Esophagus muscularis mucosa (tissue), 4 donors: ENCODE measurements at regions not wholly inside any gene's neighbourhood (a gene's known extent, or its start where the extent isn't known, plus 50 kb on each side); places are given as distances from the start of the nearest gene placed in this dataset.

Source experiments
- DNase-seq: peaks from one replicate; pipeline ENCODE4 v3.0.0-alpha.2; 2017; ENCODE audit errors: extremely low spot score
- H3K27ac ChIP-seq, 4 donors: fragments of 200-600 bp; sonication (generic); replicated peaks in 1 of 4; 1 replicate in 3 of 4; 2 replicates in 1 of 4; pipeline ENCODE4 v1.5.1; 2016 to 2019; ENCODE audit warnings: mild to moderate bottlenecking in 1 of 4
- H3K27me3 ChIP-seq, 4 donors: fragments of 200-600 bp; sonication (generic); one replicate each; pipeline versions ENCODE4 v1.5.1 to v1.6.0; 2016 to 2019
- H3K36me3 ChIP-seq, 4 donors: fragments of 200-600 bp; sonication (generic); one replicate each; pipeline ENCODE4 v1.5.1; 2016 to 2019
- H3K4me1 ChIP-seq, 4 donors: fragments of 200-600 bp; sonication (generic); one replicate each; pipeline ENCODE4 v1.5.1; 2016 to 2019
- H3K4me3 ChIP-seq, 4 donors: fragments of 200-600 bp; sonication (generic); 1 replicate in 2 of 4; 2 replicates in 2 of 4; pipeline ENCODE4 v1.5.1; 2016 to 2019; ENCODE audit warnings: mild to moderate bottlenecking in 4 of 4, moderate library complexity in 1 of 4
- H3K9me3 ChIP-seq, 4 donors: fragments of 200-600 bp; sonication (generic); 1 replicate in 3 of 4; 2 replicates in 1 of 4; pipeline ENCODE4 v1.5.1; 2016 to 2019
- CTCF ChIP-seq, 3 experiments: fragments of 200-600 bp in 2 of 3; fragments of 450-650 bp in 1 of 3; sonication (generic) in 2 of 3; IDR thresholded peaks; one replicate each; pipeline ENCODE4 v1.5.1; 2017 to 2019; ENCODE audit warnings: antibody characterized with exemption in 3 of 3, mild to moderate bottlenecking in 2 of 3, moderate library complexity in 1 of 3
- EP300 ChIP-seq: sonication (generic); formaldehyde crosslinking; IDR thresholded peaks from one replicate; pipeline ENCODE4 v1.6.1; 2017; ENCODE audit warnings: antibody characterized with exemption
- POLR2A ChIP-seq: fragments of 450-650 bp; IDR thresholded peaks from one replicate; pipeline ENCODE4 v1.6.1; 2017; ENCODE audit warnings: antibody characterized with exemption, moderate library complexity, mild to moderate bottlenecking, low read depth
- POLR2AphosphoS5 ChIP-seq, 2 donors: sonication (generic); formaldehyde crosslinking; IDR thresholded peaks; one replicate each; pipeline ENCODE4 v1.6.1; 2017; ENCODE audit warnings: antibody characterized with exemption in 2 of 2
- WGBS: methylation state at CpG from one replicate; pipeline ENCODE4 v1.1.5; 2018; 5-methylcytosine and 5-hydroxymethylcytosine counted together
- intact Hi-C: fragments of 100-400 bp; cut with DNase I; formaldehyde crosslinking; loops from one replicate; pipeline ENCODE4 v1.15.1; 2023

- intact Hi-C loops: no loop called here
- no peak overlapping the region for H3K27ac ChIP-seq
- no peaks in the 10 kb centered on the region for H3K36me3 ChIP-seq
- TF ChIP-seq EP300: no peak
- no peak for TF ChIP-seq POLR2A
- TF ChIP-seq CTCF (IDR thresholded peaks at IDR 0.05): no peak
- no peak for TF ChIP-seq POLR2AphosphoS5 (IDR thresholded peaks at IDR 0.05)
- no peak overlapping the region for H3K4me3 ChIP-seq
- H3K9me3 ChIP-seq: no peaks in the 10 kb centered on the region
- no peaks in the 10 kb centered on the region for H3K4me1 ChIP-seq
- WGBS: 68% methylated on average over 3 of the region's 3 CpGs
- DNase-seq: no peak
- no peaks in the 10 kb centered on the region for H3K27me3 ChIP-seq
Observed at GRCh38 chr15:95814908-95815307, 515.6 kb upstream of the NR2F2 start.

GRCh38 chr15:95816591-95816990 lies 513.9 kb upstream of the NR2F2 start:
- intact Hi-C loops: no loop called here
- no peaks in the 10 kb centered on the region for H3K4me1 ChIP-seq
- H3K4me3 ChIP-seq: no peak overlapping the region
- 88% methylated on average over 4 of the region's 4 CpGs for WGBS
- H3K9me3 ChIP-seq: no peaks in the 10 kb centered on the region
- H3K27ac ChIP-seq: no peak overlapping the region
- no peaks in the 10 kb centered on the region for H3K36me3 ChIP-seq
- DNase-seq: no peak
- TF ChIP-seq CTCF (IDR thresholded peaks at IDR 0.05) (no peak), EP300 (no peak), POLR2AphosphoS5 (IDR thresholded peaks at IDR 0.05) (no peak), POLR2A (no peak)
- H3K27me3 ChIP-seq: no peaks in the 10 kb centered on the region

GRCh38 chr15:95822961-95823360 lies 507.5 kb upstream of the NR2F2 start:
- Histone ChIP-seq H3K27me3 (no peaks in the 10 kb centered on the region), H3K9me3 (no peaks in the 10 kb centered on the region), H3K36me3 (no peaks in the 10 kb centered on the region), H3K27ac (no peak overlapping the region), H3K4me1 (no peaks in the 10 kb centered on the region), H3K4me3 (no peak overlapping the region)
- no peak for TF ChIP-seq POLR2AphosphoS5 (IDR thresholded peaks at IDR 0.05)
- TF ChIP-seq POLR2A: no peak
- no peak for TF ChIP-seq EP300
- TF ChIP-seq CTCF (IDR thresholded peaks at IDR 0.05): no peak
- intact Hi-C loops: no loop called here
- WGBS: 90% methylated on average over 6 of the region's 7 CpGs
- DNase-seq: no peak

- intact Hi-C loops: no loop called here
- WGBS: 89% methylated on average over 2 of the region's 2 CpGs
- Histone ChIP-seq H3K4me3 (no peak overlapping the region), H3K9me3 (no peaks in the 10 kb centered on the region), H3K27ac (no peak overlapping the region), H3K36me3 (no peaks in the 10 kb centered on the region), H3K27me3 (no peaks in the 10 kb centered on the region), H3K4me1 (no peaks in the 10 kb centered on the region)
- TF ChIP-seq EP300 (no peak), POLR2A (no peak), CTCF (IDR thresholded peaks at IDR 0.05) (no peak), POLR2AphosphoS5 (IDR thresholded peaks at IDR 0.05) (no peak)
- DNase-seq: no peak
Observed at GRCh38 chr15:95825208-95825607, 505.3 kb upstream of the NR2F2 start.

- H3K4me1 ChIP-seq: no peaks in the 10 kb centered on the region
- intact Hi-C loops: no loop called here
- no peaks in the 10 kb centered on the region for H3K27me3 ChIP-seq
- no peak for DNase-seq
- TF ChIP-seq EP300: no peak
- no peak for TF ChIP-seq CTCF (IDR thresholded peaks at IDR 0.05)
- TF ChIP-seq POLR2A: no peak
- TF ChIP-seq POLR2AphosphoS5 (IDR thresholded peaks at IDR 0.05): no peak
- no peaks in the 10 kb centered on the region for H3K36me3 ChIP-seq
- no peaks in the 10 kb centered on the region for H3K9me3 ChIP-seq
- H3K27ac ChIP-seq: no peak overlapping the region
- 81% methylated on average over 8 of the region's 8 CpGs for WGBS
- no peak overlapping the region for H3K4me3 ChIP-seq
Observed at GRCh38 chr15:95825671-95826411, 504.7 kb upstream of the NR2F2 start.
